ENCODE measurements at regions not wholly inside any gene's neighbourhood (a gene's known extent, or its start where the extent isn't known, plus 50 kb on each side); places are given as distances from the start of the nearest gene placed in this dataset.

DNA sequence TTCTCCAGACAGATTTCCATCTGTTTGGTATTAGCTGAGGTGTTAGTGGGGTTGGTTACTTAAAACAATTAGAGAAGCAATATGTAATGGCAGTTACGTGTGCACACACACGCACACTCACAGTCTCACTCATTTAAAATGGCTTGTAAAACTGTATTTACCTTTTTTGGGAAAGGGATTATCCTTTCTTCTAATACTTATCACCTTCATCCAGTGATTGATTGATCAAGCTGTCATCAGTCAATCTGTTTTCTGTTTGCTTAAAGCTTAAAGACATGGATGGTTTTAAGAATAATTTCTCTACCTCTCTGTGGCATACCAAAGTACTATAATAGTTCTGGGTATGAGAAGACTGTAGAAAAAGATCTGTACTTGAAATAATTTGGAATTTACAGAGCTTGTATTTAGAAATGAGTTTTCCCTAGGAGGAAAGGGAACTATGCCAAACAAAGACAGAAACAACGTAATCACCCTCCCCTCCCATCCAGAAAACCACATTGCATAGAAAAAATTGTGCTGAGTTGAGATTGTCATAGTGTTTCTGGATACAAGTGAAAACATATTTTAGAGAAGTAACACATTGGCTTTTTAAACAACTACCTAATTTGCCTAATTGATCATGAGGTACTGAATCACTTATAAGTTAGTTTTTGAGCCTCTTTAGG lies 455.8 kb downstream of the PCNX1 start:
- Histone ChIP-seq H3K4me1 (ENCODE audit: insufficient read depth, low read length) (peaks cover 27% of the 10 kb centered on the region), H4K20me1 (ENCODE audit: low read length) (peaks cover 15% of the 10 kb centered on the region; the same call in 1 of the 2 replicates), H3F3A (ENCODE audit: low read length, unreplicated experiment) (no peaks in the 10 kb centered on the region), H3K27ac (ENCODE audit: low read length) (no peak overlapping the region), H3K9ac (ENCODE audit: low read length) (no peak overlapping the region), H3K79me2 (ENCODE audit: low read length) (peaks cover 96% of the 10 kb centered on the region), H2AFZ (ENCODE audit: low read length) (no peak overlapping the region), H3K4me2 (ENCODE audit: low read length) (no peak overlapping the region), H3K4me3 (ENCODE audit: low read length) (no peak overlapping the region), H3K36me3 (ENCODE audit: low read depth, low read length) (0 out of 2 replicates have a peak, but pooled peaks cover 8% of the 10 kb centered on the region), H3K27me3 (ENCODE audit: low read length) (no peaks in the 10 kb centered on the region), H3K9me2 (replicated peaks; ENCODE audit: low read length) (no peaks in the 10 kb centered on the region), H3K9me3 (ENCODE audit: low read length) (no peaks in the 10 kb centered on the region)
- BruUV-seq (replicated peaks), result no TSS peak
- ChIA-PET CTCF (interaction anchor here (0.6 to 1.0 kb wide), 2 partner anchors 51 to 390 kb away, joined by 4 to 6 read pairs; no protein-coding TSS in a partner anchor), POLR2A (ENCODE audit: unreplicated experiment) (interaction anchor here (0.6 kb wide), 2 partner anchors 18 to 135 kb away, joined by 3 to 6 read pairs; no protein-coding TSS in a partner anchor)
- ATAC-seq (peak; percentile 23; the same call in 1 of the 2 replicates), DNase-seq (no peak)
- TF ChIP-seq EZH2phosphoT487 (IDR thresholded peaks at IDR 0.05; ENCODE audit: borderline replicate concordance, low read length) (no peak), CTCF (conservative IDR thresholded peaks at IDR 0.05; ENCODE audit: low read depth, low read length) (no peak), EZH2 (IDR thresholded peaks at IDR 0.05; ENCODE audit: low read length, unreplicated experiment) (no peak)
- intact Hi-C loops (cut with micrococcal nuclease), result no loop called here

- Histone ChIP-seq H3K36me3 (ENCODE audit: low read depth, low read length) (no peaks in the 10 kb centered on the region), H2AFZ (ENCODE audit: low read length) (no peak overlapping the region), H3K27ac (ENCODE audit: low read length) (no peak overlapping the region), H3K9me3 (ENCODE audit: low read length) (no peaks in the 10 kb centered on the region), H3K79me2 (ENCODE audit: low read length) (peaks cover 84% of the 10 kb centered on the region), H4K20me1 (ENCODE audit: low read length) (peaks cover 15% of the 10 kb centered on the region; the same call in 1 of the 2 replicates), H3K27me3 (ENCODE audit: low read length) (no peaks in the 10 kb centered on the region), H3K4me1 (ENCODE audit: insufficient read depth, low read length) (peaks cover 27% of the 10 kb centered on the region), H3F3A (ENCODE audit: low read length, unreplicated experiment) (no peaks in the 10 kb centered on the region), H3K9me2 (replicated peaks; ENCODE audit: low read length) (no peaks in the 10 kb centered on the region), H3K4me3 (ENCODE audit: low read length) (no peak overlapping the region), H3K9ac (ENCODE audit: low read length) (no peak overlapping the region), H3K4me2 (ENCODE audit: low read length) (no peak overlapping the region)
- intact Hi-C loops (cut with micrococcal nuclease), result no loop called here
- CTCF ChIA-PET, result no interaction called here
- TF ChIP-seq EZH2 (IDR thresholded peaks at IDR 0.05; ENCODE audit: low read length, unreplicated experiment), result no peak
- no peak for TF ChIP-seq CTCF (conservative IDR thresholded peaks at IDR 0.05; ENCODE audit: low read depth, low read length)
- TF ChIP-seq EZH2phosphoT487 (IDR thresholded peaks at IDR 0.05; ENCODE audit: borderline replicate concordance, low read length), result no peak
- POLR2A ChIA-PET (ENCODE audit: unreplicated experiment), result no interaction called here
- BruUV-seq (replicated peaks), result no TSS peak
- DNase-seq (no peak), ATAC-seq (peak; percentile 34)
Observed at GRCh38 chr14:71363946-71364925, 457.0 kb downstream of the PCNX1 start.
